ENCODE measurements at regions not wholly inside any gene's neighbourhood (a gene's known extent, or its start where the extent isn't known, plus 50 kb on each side); places are given as distances from the start of the nearest gene placed in this dataset.
"Not testable (repeated sequence)": the region's sequence is repeated elsewhere in the genome, so short reads cannot be mapped to it uniquely, and the experiment has no call there.

- no peak for DNase-seq (ENCODE audit: extremely low read depth, low read depth)
These were observed 100.6 kb upstream of the SEMA3E start for GRCh38 chr7:83749495-83749894.

DNA sequence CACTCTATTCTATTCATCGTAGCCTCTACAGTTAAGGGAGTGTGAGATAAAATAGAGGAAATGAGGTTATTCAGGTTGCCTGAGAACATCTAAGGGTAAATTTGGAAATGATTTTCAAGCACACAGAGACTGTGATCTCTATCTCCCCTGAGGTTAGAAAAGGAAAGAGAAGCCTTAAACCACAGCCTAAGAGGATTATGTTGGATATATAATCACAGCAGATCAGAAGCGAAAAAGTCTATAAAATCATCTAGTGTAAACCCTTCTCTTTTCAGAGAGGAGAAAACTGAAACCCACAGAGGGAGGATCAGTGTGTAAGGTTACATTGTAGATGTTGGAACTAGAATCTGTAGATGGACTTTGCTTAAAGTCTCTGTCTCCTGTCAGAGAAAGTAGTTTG, 90.6 kb upstream of the SEMA3E start:
- DNase-seq (ENCODE audit: extremely low read depth, low read depth), result no peak

DNA sequence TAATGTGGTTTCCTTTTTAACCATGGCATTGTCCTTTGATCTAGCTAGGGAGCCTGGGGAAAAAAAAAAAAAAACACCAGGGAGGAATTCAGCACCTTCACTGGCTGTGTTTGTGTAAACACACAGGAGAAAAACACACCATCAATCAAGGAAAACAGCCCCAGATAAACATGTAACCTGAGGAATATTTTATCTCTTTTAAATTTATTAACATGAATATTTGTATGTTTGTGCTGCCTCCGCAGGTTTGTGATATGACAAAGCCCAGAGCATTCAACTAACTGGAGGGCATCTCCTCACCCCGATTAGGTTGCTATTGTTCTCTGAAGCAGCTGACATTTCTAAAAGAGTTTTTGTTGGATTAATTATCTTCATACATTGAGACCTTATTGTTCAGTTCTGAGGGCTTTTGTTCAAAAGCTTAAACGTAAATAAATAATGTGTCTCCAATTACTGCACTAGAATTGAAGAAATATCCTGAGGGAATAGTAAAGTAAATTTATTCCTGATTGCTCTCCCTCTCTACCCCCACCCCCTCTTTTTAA, 89.4 kb upstream of the SEMA3E start:
- no peak for DNase-seq (ENCODE audit: extremely low read depth, low read depth)

DNA sequence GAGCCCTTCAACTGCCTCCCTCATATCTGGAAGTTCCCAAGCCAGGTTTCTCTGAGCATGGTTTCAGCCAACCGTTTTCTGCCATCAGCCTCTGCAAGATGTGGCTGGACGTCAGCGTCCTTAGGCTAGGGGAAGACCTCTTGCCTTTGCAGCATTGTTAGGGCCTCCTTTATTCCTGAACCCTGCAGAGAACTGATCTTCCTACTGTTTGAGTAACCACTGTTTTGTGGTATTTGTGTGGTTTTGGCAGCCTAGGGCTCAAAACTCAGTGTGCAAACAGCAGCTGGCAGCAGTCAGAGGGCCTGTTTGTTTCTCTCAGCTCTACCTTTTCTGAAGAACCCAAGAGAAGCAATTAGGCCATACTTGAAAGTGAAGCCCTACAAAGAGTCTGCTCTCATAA, 83.4 kb upstream of the SEMA3E start:
- DNase-seq (ENCODE audit: extremely low read depth, low read depth), result no peak

- no peak for DNase-seq (ENCODE audit: extremely low read depth, low read depth)
These were observed 82.2 kb upstream of the SEMA3E start for GRCh38 chr7:83731154-83731553.

- DNase-seq (ENCODE audit: extremely low read depth, low read depth), result not testable (repeated sequence)
These were observed 68.0 kb upstream of the SEMA3E start for GRCh38 chr7:83716923-83717322.

DNA sequence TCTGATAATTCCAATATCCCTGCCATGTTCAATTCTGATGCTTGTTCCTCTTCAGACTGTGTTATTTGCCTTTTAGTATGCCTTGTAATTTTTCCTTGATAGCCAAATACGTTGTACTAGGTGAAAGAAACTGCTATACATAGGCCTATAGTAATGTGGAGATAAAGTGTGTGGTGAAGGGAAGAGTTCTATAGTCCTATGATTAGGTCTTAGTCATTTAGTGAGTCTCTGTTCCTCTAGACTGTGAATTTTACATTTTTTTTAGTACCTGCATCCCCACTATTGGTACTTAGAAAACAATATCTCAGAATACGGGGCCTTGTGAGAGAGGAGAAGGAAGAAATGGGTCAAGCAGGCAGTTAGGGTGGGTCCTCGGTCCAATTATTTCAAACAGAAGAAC, 59.6 kb upstream of the SEMA3E start:
- no peak for DNase-seq (ENCODE audit: extremely low read depth, low read depth)

DNA sequence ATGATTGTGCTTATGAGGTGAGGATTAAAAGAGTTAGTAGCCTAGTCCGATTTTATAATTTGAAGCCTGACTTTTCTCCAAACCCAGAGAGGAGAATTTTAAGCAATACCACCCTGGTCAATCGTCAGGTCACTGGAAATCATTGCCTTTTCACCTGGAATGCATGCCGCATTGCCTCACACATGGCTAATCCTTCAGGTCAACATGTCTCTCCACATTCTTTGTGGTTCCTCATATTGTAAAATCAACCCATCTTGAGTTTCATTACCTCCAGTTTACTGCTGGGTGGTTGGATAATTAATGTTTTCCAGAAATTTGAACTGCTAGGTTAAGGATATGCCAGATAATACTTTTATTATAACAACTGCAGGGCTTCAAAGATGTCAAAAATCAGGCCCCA, 55.6 kb upstream of the SEMA3E start:
- DNase-seq (ENCODE audit: extremely low read depth, low read depth), result no peak

DNA sequence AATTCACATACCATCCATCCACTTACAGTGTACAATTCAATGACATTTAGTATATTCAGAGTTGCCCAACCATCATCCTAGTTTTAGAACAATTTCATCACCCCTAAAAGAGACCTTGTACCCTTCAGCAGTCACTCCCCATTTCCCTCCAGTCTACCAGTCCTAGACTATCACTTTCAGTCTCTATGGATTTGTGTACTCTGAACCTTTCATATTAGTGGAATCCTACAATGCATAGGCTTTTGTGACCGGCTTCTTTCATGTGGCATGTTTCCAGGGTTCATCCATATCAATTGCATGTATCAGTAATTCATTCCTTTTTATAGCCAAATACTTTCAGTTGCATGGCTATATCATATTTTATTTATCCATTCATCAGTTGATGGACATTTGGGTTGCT, 53.5 kb upstream of the SEMA3E start:
- no peak for DNase-seq (ENCODE audit: extremely low read depth, low read depth)

- DNase-seq (ENCODE audit: extremely low read depth, low read depth), result no peak
These were observed 52.8 kb upstream of the SEMA3E start for GRCh38 chr7:83701736-83702135.
